Right lobe of liver (tissue), 4 donors: ENCODE measurements at regions not wholly inside any gene's neighbourhood (a gene's known extent, or its start where the extent isn't known, plus 50 kb on each side); places are given as distances from the start of the nearest gene placed in this dataset.

Experiments used
- POLR2A ChIP-seq: fragments of 450-650 bp; IDR thresholded peaks from one replicate; pipeline ENCODE4 v1.6.1; 2017; ENCODE audit warnings: antibody characterized with exemption, mild to moderate bottlenecking
- TF ChIP-seq, protein P1 (sequence below), 4 donors: fragments of 200-600 bp in 3 of 4; fragments of 450-650 bp in 1 of 4; IDR thresholded peaks; one replicate each; pipeline versions ENCODE4 v1.5.1 to v1.8.0; 2016 to 2022; ENCODE audit warnings: antibody characterized with exemption in 4 of 4, mild to moderate bottlenecking in 2 of 4
- donor health status: DM: no; HTN: no; CAD: no.
- donor health status: DM: no; HTN: no; CAD: no.
- donor health status: DM: no; HTN: yes; CAD: no.

DNA sequence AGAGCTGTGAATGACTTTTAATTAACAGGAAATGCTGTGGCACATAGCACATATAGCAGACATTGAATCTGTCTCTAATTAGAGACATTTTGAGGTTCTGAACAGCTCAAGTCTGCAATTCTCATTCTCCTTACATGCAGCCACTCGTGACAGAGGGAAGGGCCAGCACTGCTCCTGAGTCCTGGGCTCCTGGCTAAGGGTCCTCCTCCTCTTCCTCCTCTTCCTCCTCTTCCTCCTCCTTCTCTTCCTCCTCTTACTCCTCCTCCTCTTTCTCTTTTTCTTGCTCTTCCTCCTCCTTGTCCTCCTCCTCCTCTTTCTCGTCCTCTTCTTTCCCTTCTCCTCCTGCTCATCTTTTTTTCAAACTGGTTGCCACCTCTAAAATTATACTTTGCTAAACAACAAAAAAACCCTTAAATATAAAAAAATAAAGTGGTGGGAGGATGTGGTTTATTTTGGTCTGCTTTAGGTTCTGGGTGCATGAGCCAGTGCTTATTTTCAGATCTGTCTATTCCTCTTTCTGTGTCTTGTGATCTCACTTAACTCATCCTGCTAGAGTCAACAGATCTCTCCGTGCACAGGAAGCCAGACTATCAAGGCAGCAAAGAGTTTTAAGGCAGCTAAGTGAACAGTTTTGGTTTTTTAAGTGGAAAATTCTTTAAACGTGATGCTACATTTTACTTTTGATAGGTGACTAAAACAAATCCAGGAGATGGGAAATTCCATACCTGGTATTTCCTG lies 159.3 kb downstream of the CD83 start:
- TF ChIP-seq, protein P1, sequence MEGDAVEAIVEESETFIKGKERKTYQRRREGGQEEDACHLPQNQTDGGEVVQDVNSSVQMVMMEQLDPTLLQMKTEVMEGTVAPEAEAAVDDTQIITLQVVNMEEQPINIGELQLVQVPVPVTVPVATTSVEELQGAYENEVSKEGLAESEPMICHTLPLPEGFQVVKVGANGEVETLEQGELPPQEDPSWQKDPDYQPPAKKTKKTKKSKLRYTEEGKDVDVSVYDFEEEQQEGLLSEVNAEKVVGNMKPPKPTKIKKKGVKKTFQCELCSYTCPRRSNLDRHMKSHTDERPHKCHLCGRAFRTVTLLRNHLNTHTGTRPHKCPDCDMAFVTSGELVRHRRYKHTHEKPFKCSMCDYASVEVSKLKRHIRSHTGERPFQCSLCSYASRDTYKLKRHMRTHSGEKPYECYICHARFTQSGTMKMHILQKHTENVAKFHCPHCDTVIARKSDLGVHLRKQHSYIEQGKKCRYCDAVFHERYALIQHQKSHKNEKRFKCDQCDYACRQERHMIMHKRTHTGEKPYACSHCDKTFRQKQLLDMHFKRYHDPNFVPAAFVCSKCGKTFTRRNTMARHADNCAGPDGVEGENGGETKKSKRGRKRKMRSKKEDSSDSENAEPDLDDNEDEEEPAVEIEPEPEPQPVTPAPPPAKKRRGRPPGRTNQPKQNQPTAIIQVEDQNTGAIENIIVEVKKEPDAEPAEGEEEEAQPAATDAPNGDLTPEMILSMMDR (IDR thresholded peaks at IDR 0.05) = no peak
- TF ChIP-seq POLR2A = no peak
